ENCODE measurements at regions not wholly inside any gene's neighbourhood (a gene's known extent, or its start where the extent isn't known, plus 50 kb on each side); places are given as distances from the start of the nearest gene placed in this dataset.

DNA sequence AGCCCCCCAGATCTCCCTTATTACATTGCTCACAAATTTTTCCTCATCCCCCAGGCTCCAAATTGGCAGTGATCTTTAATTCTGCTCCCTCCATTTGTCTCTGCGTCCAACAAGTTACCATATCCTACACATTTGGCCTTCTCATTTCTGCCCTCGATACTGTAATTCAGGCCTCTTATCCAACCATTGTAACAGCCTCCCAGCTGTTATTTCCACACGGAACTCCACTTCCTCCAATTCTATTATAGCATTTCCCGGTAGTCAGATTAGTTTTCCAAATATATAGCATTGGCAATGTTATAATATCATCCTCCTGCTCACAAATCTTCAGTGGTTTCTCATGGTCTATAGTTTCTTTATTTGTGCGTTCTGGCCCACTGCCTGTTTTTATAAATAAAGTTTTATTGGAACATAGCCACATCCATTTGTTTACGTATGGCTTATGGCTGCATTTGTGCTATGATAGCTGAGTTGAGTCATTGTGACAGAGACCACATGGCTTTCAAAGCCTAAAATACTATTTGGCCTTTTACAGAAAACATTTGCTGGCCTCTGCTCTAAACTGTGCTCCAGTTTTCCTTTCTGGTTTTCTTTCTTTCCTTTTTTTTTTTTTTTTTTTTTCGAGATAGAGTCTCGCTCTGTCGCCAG, 126.5 kb upstream of the ZNF438 start:
- peaks cover 5% of the 10 kb centered on the region; the same call in 1 of the 2 replicates for H3K4me1 ChIP-seq (ENCODE audit: insufficient read depth)
- H3K4me2 ChIP-seq, result no peak overlapping the region
- no peaks in the 10 kb centered on the region for H3K27me3 ChIP-seq (ENCODE audit: insufficient read depth)
- no peaks in the 10 kb centered on the region for H4K20me1 ChIP-seq (replicated peaks; ENCODE audit: insufficient read depth)
- no peaks in the 10 kb centered on the region for H3K36me3 ChIP-seq (ENCODE audit: insufficient read depth)
- H3K27ac ChIP-seq (ENCODE audit: low read depth), result no peak overlapping the region
- 0 out of 2 replicates have a peak, but pooled peaks cover 2% of the 10 kb centered on the region for H3K9me2 ChIP-seq (ENCODE audit: insufficient read depth)
- peak overlapping the region; percentile 67; the same call in 1 of the 2 replicates for H2AFZ ChIP-seq
- no peak for TF ChIP-seq POLR2AphosphoS5 (IDR thresholded peaks at IDR 0.05; ENCODE audit: low read depth)
- TF ChIP-seq CREB1 (CRISPR knock-in tag; IDR thresholded peaks at IDR 0.05; ENCODE audit: low read depth), result no peak
- TF ChIP-seq, protein P1, sequence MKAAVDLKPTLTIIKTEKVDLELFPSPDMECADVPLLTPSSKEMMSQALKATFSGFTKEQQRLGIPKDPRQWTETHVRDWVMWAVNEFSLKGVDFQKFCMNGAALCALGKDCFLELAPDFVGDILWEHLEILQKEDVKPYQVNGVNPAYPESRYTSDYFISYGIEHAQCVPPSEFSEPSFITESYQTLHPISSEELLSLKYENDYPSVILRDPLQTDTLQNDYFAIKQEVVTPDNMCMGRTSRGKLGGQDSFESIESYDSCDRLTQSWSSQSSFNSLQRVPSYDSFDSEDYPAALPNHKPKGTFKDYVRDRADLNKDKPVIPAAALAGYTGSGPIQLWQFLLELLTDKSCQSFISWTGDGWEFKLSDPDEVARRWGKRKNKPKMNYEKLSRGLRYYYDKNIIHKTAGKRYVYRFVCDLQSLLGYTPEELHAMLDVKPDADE (IDR thresholded peaks at IDR 0.05), result no peak
- TF ChIP-seq, protein P2, sequence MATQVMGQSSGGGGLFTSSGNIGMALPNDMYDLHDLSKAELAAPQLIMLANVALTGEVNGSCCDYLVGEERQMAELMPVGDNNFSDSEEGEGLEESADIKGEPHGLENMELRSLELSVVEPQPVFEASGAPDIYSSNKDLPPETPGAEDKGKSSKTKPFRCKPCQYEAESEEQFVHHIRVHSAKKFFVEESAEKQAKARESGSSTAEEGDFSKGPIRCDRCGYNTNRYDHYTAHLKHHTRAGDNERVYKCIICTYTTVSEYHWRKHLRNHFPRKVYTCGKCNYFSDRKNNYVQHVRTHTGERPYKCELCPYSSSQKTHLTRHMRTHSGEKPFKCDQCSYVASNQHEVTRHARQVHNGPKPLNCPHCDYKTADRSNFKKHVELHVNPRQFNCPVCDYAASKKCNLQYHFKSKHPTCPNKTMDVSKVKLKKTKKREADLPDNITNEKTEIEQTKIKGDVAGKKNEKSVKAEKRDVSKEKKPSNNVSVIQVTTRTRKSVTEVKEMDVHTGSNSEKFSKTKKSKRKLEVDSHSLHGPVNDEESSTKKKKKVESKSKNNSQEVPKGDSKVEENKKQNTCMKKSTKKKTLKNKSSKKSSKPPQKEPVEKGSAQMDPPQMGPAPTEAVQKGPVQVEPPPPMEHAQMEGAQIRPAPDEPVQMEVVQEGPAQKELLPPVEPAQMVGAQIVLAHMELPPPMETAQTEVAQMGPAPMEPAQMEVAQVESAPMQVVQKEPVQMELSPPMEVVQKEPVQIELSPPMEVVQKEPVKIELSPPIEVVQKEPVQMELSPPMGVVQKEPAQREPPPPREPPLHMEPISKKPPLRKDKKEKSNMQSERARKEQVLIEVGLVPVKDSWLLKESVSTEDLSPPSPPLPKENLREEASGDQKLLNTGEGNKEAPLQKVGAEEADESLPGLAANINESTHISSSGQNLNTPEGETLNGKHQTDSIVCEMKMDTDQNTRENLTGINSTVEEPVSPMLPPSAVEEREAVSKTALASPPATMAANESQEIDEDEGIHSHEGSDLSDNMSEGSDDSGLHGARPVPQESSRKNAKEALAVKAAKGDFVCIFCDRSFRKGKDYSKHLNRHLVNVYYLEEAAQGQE (IDR thresholded peaks at IDR 0.05; ENCODE audit: unreplicated experiment), result no peak
- TF ChIP-seq ZNF331 (CRISPR knock-in tag; IDR thresholded peaks at IDR 0.05; ENCODE audit: low read depth), result no peak
- no peak for TF ChIP-seq EZH2phosphoT487 (IDR thresholded peaks at IDR 0.05; ENCODE audit: unreplicated experiment)
- TF ChIP-seq EZH2 (IDR thresholded peaks at IDR 0.05; ENCODE audit: low read depth, unreplicated experiment), result no peak
- TF ChIP-seq JUNB (IDR thresholded peaks at IDR 0.05; ENCODE audit: unreplicated experiment), result no peak
- no peak for TF ChIP-seq STAT1 (IDR thresholded peaks at IDR 0.05; ENCODE audit: unreplicated experiment)
- TF ChIP-seq, protein P3, sequence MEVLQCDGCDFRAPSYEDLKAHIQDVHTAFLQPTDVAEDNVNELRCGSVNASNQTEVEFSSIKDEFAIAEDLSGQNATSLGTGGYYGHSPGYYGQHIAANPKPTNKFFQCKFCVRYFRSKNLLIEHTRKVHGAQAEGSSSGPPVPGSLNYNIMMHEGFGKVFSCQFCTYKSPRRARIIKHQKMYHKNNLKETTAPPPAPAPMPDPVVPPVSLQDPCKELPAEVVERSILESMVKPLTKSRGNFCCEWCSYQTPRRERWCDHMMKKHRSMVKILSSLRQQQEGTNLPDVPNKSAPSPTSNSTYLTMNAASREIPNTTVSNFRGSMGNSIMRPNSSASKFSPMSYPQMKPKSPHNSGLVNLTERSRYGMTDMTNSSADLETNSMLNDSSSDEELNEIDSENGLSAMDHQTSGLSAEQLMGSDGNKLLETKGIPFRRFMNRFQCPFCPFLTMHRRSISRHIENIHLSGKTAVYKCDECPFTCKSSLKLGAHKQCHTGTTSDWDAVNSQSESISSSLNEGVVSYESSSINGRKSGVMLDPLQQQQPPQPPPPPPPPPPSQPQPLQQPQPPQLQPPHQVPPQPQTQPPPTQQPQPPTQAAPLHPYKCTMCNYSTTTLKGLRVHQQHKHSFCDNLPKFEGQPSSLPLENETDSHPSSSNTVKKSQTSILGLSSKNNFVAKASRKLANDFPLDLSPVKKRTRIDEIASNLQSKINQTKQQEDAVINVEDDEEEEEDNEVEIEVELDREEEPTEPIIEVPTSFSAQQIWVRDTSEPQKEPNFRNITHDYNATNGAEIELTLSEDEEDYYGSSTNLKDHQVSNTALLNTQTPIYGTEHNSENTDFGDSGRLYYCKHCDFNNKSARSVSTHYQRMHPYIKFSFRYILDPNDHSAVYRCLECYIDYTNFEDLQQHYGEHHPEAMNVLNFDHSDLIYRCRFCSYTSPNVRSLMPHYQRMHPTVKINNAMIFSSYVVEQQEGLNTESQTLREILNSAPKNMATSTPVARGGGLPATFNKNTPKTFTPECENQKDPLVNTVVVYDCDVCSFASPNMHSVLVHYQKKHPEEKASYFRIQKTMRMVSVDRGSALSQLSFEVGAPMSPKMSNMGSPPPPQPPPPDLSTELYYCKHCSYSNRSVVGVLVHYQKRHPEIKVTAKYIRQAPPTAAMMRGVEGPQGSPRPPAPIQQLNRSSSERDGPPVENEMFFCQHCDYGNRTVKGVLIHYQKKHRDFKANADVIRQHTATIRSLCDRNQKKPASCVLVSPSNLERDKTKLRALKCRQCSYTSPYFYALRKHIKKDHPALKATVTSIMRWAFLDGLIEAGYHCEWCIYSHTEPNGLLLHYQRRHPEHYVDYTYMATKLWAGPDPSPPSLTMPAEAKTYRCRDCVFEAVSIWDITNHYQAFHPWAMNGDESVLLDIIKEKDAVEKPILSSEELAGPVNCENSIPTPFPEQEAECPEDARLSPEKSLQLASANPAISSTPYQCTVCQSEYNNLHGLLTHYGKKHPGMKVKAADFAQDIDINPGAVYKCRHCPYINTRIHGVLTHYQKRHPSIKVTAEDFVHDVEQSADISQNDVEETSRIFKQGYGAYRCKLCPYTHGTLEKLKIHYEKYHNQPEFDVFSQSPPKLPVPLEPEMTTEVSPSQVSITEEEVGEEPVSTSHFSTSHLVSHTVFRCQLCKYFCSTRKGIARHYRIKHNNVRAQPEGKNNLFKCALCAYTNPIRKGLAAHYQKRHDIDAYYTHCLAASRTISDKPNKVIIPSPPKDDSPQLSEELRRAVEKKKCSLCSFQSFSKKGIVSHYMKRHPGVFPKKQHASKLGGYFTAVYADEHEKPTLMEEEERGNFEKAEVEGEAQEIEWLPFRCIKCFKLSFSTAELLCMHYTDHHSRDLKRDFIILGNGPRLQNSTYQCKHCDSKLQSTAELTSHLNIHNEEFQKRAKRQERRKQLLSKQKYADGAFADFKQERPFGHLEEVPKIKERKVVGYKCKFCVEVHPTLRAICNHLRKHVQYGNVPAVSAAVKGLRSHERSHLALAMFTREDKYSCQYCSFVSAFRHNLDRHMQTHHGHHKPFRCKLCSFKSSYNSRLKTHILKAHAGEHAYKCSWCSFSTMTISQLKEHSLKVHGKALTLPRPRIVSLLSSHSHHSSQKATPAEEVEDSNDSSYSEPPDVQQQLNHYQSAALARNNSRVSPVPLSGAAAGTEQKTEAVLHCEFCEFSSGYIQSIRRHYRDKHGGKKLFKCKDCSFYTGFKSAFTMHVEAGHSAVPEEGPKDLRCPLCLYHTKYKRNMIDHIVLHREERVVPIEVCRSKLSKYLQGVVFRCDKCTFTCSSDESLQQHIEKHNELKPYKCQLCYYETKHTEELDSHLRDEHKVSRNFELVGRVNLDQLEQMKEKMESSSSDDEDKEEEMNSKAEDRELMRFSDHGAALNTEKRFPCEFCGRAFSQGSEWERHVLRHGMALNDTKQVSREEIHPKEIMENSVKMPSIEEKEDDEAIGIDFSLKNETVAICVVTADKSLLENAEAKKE (CRISPR knock-in tag; IDR thresholded peaks at IDR 0.05), result no peak
- TF ChIP-seq NANOG (IDR thresholded peaks at IDR 0.05; ENCODE audit: borderline replicate concordance), result no peak
- TF ChIP-seq, protein P4, sequence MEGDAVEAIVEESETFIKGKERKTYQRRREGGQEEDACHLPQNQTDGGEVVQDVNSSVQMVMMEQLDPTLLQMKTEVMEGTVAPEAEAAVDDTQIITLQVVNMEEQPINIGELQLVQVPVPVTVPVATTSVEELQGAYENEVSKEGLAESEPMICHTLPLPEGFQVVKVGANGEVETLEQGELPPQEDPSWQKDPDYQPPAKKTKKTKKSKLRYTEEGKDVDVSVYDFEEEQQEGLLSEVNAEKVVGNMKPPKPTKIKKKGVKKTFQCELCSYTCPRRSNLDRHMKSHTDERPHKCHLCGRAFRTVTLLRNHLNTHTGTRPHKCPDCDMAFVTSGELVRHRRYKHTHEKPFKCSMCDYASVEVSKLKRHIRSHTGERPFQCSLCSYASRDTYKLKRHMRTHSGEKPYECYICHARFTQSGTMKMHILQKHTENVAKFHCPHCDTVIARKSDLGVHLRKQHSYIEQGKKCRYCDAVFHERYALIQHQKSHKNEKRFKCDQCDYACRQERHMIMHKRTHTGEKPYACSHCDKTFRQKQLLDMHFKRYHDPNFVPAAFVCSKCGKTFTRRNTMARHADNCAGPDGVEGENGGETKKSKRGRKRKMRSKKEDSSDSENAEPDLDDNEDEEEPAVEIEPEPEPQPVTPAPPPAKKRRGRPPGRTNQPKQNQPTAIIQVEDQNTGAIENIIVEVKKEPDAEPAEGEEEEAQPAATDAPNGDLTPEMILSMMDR (conservative IDR thresholded peaks at IDR 0.05; ENCODE audit: low read depth in 2 of 2), result no peak
- no peak for TF ChIP-seq ZNF114 (CRISPR knock-in tag; IDR thresholded peaks at IDR 0.05)
- peaks cover 13% of the 10 kb centered on the region for H3K4me1 Mint-ChIP-seq
- no peaks in the 10 kb centered on the region for H3K79me2 ChIP-seq (replicated peaks; ENCODE audit: insufficient read depth)
- H3K36me3 Mint-ChIP-seq (ENCODE audit: low read depth), result no peaks in the 10 kb centered on the region
- H3K27me3 Mint-ChIP-seq (ENCODE audit: insufficient read depth, low read depth, poor library complexity), result peaks cover 4% of the 10 kb centered on the region
- DNase-seq (ENCODE audit: low spot score) (no peak), ATAC-seq (no peak)
- no peak overlapping the region for H3K4me3 ChIP-seq
- H3K4me3 Mint-ChIP-seq, result no peak overlapping the region
- peaks cover 18% of the 10 kb centered on the region for H3K9me3 Mint-ChIP-seq
- no peaks in the 10 kb centered on the region for H3F3A ChIP-seq (replicated peaks; ENCODE audit: low read depth)
- H3K27ac Mint-ChIP-seq, result no peak overlapping the region
